ENCODE measurements at regions not wholly inside any gene's neighbourhood (a gene's known extent, or its start where the extent isn't known, plus 50 kb on each side); places are given as distances from the start of the nearest gene placed in this dataset.
A peak's percentile ranks its signal among the peaks of the same experiment; 100 is the strongest.

- DNase-seq, result no peak
Measured at GRCh38 chr11:128324531-128325141, 262.7 kb downstream of the ETS1 start.

- DNase-seq, result no peak
Measured at GRCh38 chr11:128324051-128324481, 263.3 kb downstream of the ETS1 start.

- no peak for DNase-seq
Measured at GRCh38 chr11:128323381-128323780, 264.0 kb downstream of the ETS1 start.

GRCh38 chr11:128318856-128319474 is 268.4 kb downstream of the ETS1 start:
- DNase-seq, result no peak

- DNase-seq, result no peak
Measured at GRCh38 chr11:128316541-128317227, 270.7 kb downstream of the ETS1 start.

GRCh38 chr11:128315933-128316332 is 271.4 kb downstream of the ETS1 start:
- no peak for DNase-seq

- no peak for DNase-seq
Measured at GRCh38 chr11:128313931-128314330, 273.4 kb downstream of the ETS1 start.

- no peak for DNase-seq
Measured at GRCh38 chr11:128311742-128312719, 275.3 kb downstream of the ETS1 start.

GRCh38 chr11:128310676-128311445 is 276.5 kb downstream of the ETS1 start:
- DNase-seq, result no peak

- DNase-seq, result no peak
Measured at GRCh38 chr11:128310005-128310404, 277.4 kb downstream of the ETS1 start.

- no peak for DNase-seq
Measured at GRCh38 chr11:128308794-128309193, 278.6 kb downstream of the ETS1 start.

GRCh38 chr11:128305588-128305987 is 281.8 kb downstream of the ETS1 start:
- DNase-seq, result no peak

GRCh38 chr11:128304666-128305485 is 282.5 kb downstream of the ETS1 start:
- DNase-seq, result no peak

GRCh38 chr11:128304116-128304515 is 283.2 kb downstream of the ETS1 start:
- DNase-seq, result no peak

GRCh38 chr11:128303383-128303782 is 284.0 kb downstream of the ETS1 start:
- DNase-seq, result no peak

GRCh38 chr11:128302425-128303186 is 284.8 kb downstream of the ETS1 start:
- DNase-seq, result no peak

- DNase-seq, result no peak
Measured at GRCh38 chr11:128301756-128302155, 285.6 kb downstream of the ETS1 start.

- DNase-seq, result no peak
Measured at GRCh38 chr11:128300785-128301184, 286.6 kb downstream of the ETS1 start.

GRCh38 chr11:128299132-128299726 is 288.1 kb downstream of the ETS1 start:
- DNase-seq, result peak; percentile 40

- DNase-seq, result no peak
Measured at GRCh38 chr11:128298271-128298670, 289.1 kb downstream of the ETS1 start.

All from right hindlimb (tissue), 1 donor.